GM12878 (cell line): ENCODE measurements at regions not wholly inside any gene's neighbourhood (a gene's known extent, or its start where the extent isn't known, plus 50 kb on each side); places are given as distances from the start of the nearest gene placed in this dataset.

Experiments
- ATF3 ChIP-seq: IDR thresholded peaks from 2 replicates; pipeline ENCODE4 v1.6.1; 2011; ENCODE audit warnings: low read depth, mild to moderate bottlenecking, low read length, moderate library complexity, borderline replicate concordance; ENCODE audit errors: extremely low read depth
- BACH1 ChIP-seq: fragments of 450-650 bp; IDR thresholded peaks from 2 replicates; pipeline ENCODE4 v1.6.1; 2017; ENCODE audit warnings: mild to moderate bottlenecking, borderline replicate concordance
- CBFB ChIP-seq: IDR thresholded peaks from 2 replicates; pipeline ENCODE4 v1.6.1; 2016; ENCODE audit warnings: antibody characterized with exemption, low read depth
- CTCF ChIP-seq, 3 experiments: IDR thresholded peaks in 2 of 3; conservative IDR thresholded peaks in 1 of 3; 2 replicates each; pipeline ENCODE4 v1.5.1; 2011; ENCODE audit warnings: low read depth in 3 of 3, low read length in 3 of 3, mild to moderate bottlenecking in 3 of 3, control low read depth in 2 of 3, moderate library complexity in 2 of 3, inconsistent platforms in 1 of 3, mixed read lengths in 1 of 3; ENCODE audit not compliant: control insufficient read depth in 2 of 3, insufficient read depth in 1 of 3; ENCODE audit errors: extremely low read depth in 1 of 3
- EZH2 ChIP-seq: IDR thresholded peaks from 2 replicates; pipeline ENCODE4 v1.6.1; 2012; ENCODE audit warnings: low read depth, mild to moderate bottlenecking, control low read depth, inconsistent platforms, low read length, borderline replicate concordance; ENCODE audit not compliant: control insufficient read depth
- LARP7 ChIP-seq: fragments of 450-650 bp; IDR thresholded peaks from 2 replicates; pipeline ENCODE4 v1.6.1; 2017; ENCODE audit warnings: mild to moderate bottlenecking
- MLLT1 ChIP-seq: fragments of 450-650 bp; IDR thresholded peaks from 2 replicates; pipeline ENCODE4 v1.6.1; 2016; ENCODE audit warnings: mild to moderate bottlenecking
- NBN ChIP-seq: fragments of 450-650 bp; IDR thresholded peaks from 2 replicates; pipeline ENCODE4 v1.6.1; 2016
- NFYB ChIP-seq: IDR thresholded peaks from 2 replicates; pipeline ENCODE4 v1.6.1; 2011; ENCODE audit warnings: low read depth, mild to moderate bottlenecking, low read length, improper control_type of control experiment, moderate library complexity; ENCODE audit not compliant: insufficient read depth
- POLR2A ChIP-seq: IDR thresholded peaks from 2 replicates; pipeline ENCODE4 v1.6.1; 2011; ENCODE audit warnings: low read depth, mild to moderate bottlenecking, low read length
- SMC3 ChIP-seq: IDR thresholded peaks from 2 replicates; pipeline ENCODE4 v1.6.1; 2011; ENCODE audit warnings: low read length, improper control_type of control experiment, borderline replicate concordance
- STAT1 ChIP-seq: fragments of 450-650 bp; conservative IDR thresholded peaks from 2 replicates; pipeline ENCODE4 v1.6.1; 2014; ENCODE audit warnings: antibody characterized with exemption, mild to moderate bottlenecking
- ZBTB4 ChIP-seq: fragments of 450-650 bp; formaldehyde crosslinking; IDR thresholded peaks from 2 replicates; pipeline ENCODE4 v1.4.0; 2022; ENCODE audit warnings: mild to moderate bottlenecking, moderate library complexity

GRCh38 chr9:88237991-88238571 lies 99.8 kb upstream of the SPATA31C2 start:
- TF ChIP-seq EZH2 = no peak
- no peak for TF ChIP-seq NBN
- no peak for TF ChIP-seq NFYB
- TF ChIP-seq MLLT1 = no peak
- no peak for TF ChIP-seq STAT1
- TF ChIP-seq ATF3 = no peak
- TF ChIP-seq CTCF (IDR thresholded peaks at IDR 0.05 in 2 of 3, conservative IDR thresholded peaks at IDR 0.05 in 1 of 3; ENCODE audit: control insufficient read depth in 2 of 3, extremely low read depth in 1 of 3, insufficient read depth in 1 of 3, low read depth in 3 of 3, low read length in 3 of 3) = no peak
- no peak for TF ChIP-seq POLR2A
- no peak for TF ChIP-seq ZBTB4 (CRISPR knock-in tag)
- no peak for TF ChIP-seq CBFB
- TF ChIP-seq SMC3 = no peak
- TF ChIP-seq LARP7 = no peak
- no peak for TF ChIP-seq BACH1
